OCI-LY1 (cell line): ENCODE measurements at regions not wholly inside any gene's neighbourhood (a gene's known extent, or its start where the extent isn't known, plus 50 kb on each side); places are given as distances from the start of the nearest gene placed in this dataset.

Source experiments
- H2AFZ ChIP-seq: fragments of 200-600 bp; sonication (generic), shearing (Covaris generic); 2 replicates; pipeline ENCODE4 v1.6.0; 2014; ENCODE audit warnings: antibody characterized with exemption, mild to moderate bottlenecking, low read length
- H3F3A ChIP-seq: fragments of 200-600 bp; sonication (generic), shearing (Covaris generic); 2 replicates; pipeline ENCODE4 v1.6.0; 2014; ENCODE audit warnings: mild to moderate bottlenecking, antibody characterized with exemption, low read length, moderate library complexity; ENCODE audit not compliant: insufficient read depth
- H3K27ac ChIP-seq: fragments of 200-600 bp; sonication (generic); 2 replicates; pipeline ENCODE4 v1.5.1; 2014; ENCODE audit warnings: low read length, mixed run types, mild to moderate bottlenecking, low read depth; ENCODE audit not compliant: poor library complexity, severe bottlenecking
- H3K27me3 ChIP-seq: fragments of 200-600 bp; sonication (generic); 2 replicates; pipeline ENCODE4 v1.6.0; 2014; ENCODE audit warnings: antibody characterized with exemption, mild to moderate bottlenecking, low read length, moderate library complexity; ENCODE audit not compliant: insufficient read depth
- H3K36me3 ChIP-seq: fragments of 200-600 bp; sonication (generic); 2 replicates; pipeline ENCODE4 v1.6.1; 2014; ENCODE audit warnings: mild to moderate bottlenecking, antibody characterized with exemption, low read length, moderate library complexity, mixed read lengths; ENCODE audit not compliant: insufficient read depth
- H3K4me1 ChIP-seq: fragments of 200-600 bp; sonication (generic); 2 replicates; pipeline ENCODE4 v1.5.1; 2014; ENCODE audit warnings: mild to moderate bottlenecking, low read length, moderate library complexity; ENCODE audit not compliant: insufficient read depth, severe bottlenecking
- H3K4me2 ChIP-seq: fragments of 200-600 bp; sonication (generic), shearing (Covaris generic); 2 replicates; pipeline ENCODE4 v1.6.1; 2014; ENCODE audit warnings: low read length
- H3K4me3 ChIP-seq: fragments of 200-600 bp; sonication (generic); 2 replicates; pipeline ENCODE4 v1.5.1; 2014; ENCODE audit warnings: low read length, low read depth, mild to moderate bottlenecking, mixed read lengths; ENCODE audit not compliant: poor library complexity, severe bottlenecking
- H3K79me2 ChIP-seq: fragments of 200-600 bp; shearing (Covaris generic); 2 replicates; pipeline ENCODE4 v1.6.1; 2016; ENCODE audit warnings: mixed run types, low read length, mixed read lengths; ENCODE audit not compliant: insufficient read depth
- H3K9ac ChIP-seq: fragments of 200-600 bp; sonication (generic), shearing (Covaris generic); 2 replicates; pipeline ENCODE4 v1.6.1; 2014; ENCODE audit warnings: mild to moderate bottlenecking, low read length, mixed read lengths
- H3K9me2 ChIP-seq: fragments of 200-600 bp; sonication (generic), shearing (Covaris generic); 2 replicates; pipeline ENCODE4 v1.6.1; 2014; ENCODE audit warnings: low read depth, mild to moderate bottlenecking, low read length, mixed read lengths
- H3K9me3 ChIP-seq: fragments of 200-600 bp; shearing (Covaris generic); 2 replicates; pipeline ENCODE4 v1.6.1; 2014; ENCODE audit warnings: low read length, mixed read lengths
- H4K20me1 ChIP-seq: fragments of 200-600 bp; sonication (generic), shearing (Covaris generic); 2 replicates; pipeline ENCODE4 v1.6.0; 2016; ENCODE audit warnings: mild to moderate bottlenecking, low read length; ENCODE audit not compliant: insufficient read depth
- EZH2 ChIP-seq: fragments of 200-600 bp; sonication (generic), shearing (Covaris generic); IDR thresholded peaks from 2 replicates; pipeline ENCODE4 v1.8.0; 2017; ENCODE audit warnings: borderline replicate concordance, mixed run types, mild to moderate bottlenecking, antibody characterized with exemption, low read length, moderate library complexity, mixed read lengths
- TF ChIP-seq, protein P1 (sequence below): fragments of 200-600 bp; sonication (generic), shearing (Covaris generic); IDR thresholded peaks from 2 replicates; pipeline ENCODE4 v1.5.1; 2017; ENCODE audit warnings: mild to moderate bottlenecking, antibody characterized with exemption, low read length, moderate library complexity, mixed read lengths

DNA sequence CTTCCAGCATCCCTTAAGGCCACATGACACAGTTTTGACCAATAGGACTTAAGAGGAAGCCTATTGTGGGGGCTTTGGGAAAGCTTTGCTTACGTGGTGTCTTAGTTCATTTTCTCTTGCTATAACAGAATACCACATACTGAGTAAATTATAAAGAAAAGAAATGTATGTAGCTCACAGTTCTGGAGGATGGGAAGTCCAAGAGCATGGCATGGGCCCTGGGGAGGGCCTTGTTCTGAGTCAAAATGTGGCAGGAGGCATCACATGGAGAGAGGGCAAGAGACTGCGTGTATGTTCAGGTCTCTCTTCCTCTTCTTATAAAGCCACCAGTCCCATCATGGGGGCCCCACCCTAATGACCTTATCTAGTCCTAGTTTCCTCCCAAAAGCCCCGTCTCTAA is 68.6 kb upstream of the CPEB4 start:
- peak overlapping the region; percentile 99 for H3K27ac ChIP-seq
- H4K20me1 ChIP-seq: no peaks in the 10 kb centered on the region
- TF ChIP-seq, protein P1, sequence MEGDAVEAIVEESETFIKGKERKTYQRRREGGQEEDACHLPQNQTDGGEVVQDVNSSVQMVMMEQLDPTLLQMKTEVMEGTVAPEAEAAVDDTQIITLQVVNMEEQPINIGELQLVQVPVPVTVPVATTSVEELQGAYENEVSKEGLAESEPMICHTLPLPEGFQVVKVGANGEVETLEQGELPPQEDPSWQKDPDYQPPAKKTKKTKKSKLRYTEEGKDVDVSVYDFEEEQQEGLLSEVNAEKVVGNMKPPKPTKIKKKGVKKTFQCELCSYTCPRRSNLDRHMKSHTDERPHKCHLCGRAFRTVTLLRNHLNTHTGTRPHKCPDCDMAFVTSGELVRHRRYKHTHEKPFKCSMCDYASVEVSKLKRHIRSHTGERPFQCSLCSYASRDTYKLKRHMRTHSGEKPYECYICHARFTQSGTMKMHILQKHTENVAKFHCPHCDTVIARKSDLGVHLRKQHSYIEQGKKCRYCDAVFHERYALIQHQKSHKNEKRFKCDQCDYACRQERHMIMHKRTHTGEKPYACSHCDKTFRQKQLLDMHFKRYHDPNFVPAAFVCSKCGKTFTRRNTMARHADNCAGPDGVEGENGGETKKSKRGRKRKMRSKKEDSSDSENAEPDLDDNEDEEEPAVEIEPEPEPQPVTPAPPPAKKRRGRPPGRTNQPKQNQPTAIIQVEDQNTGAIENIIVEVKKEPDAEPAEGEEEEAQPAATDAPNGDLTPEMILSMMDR: no peak
- TF ChIP-seq EZH2: no peak
- H3K4me2 ChIP-seq: no peak overlapping the region
- H3K4me3 ChIP-seq: no peak overlapping the region
- H3K4me1 ChIP-seq: peaks cover 95% of the 10 kb centered on the region
- H3K36me3 ChIP-seq: no peaks in the 10 kb centered on the region
- peaks cover 6% of the 10 kb centered on the region; the same call in 1 of the 2 replicates for H3K9me3 ChIP-seq
- H2AFZ ChIP-seq: no peak overlapping the region
- no peaks in the 10 kb centered on the region for H3K9me2 ChIP-seq
- H3K9ac ChIP-seq: no peak overlapping the region
- no peaks in the 10 kb centered on the region for H3K27me3 ChIP-seq
- no peaks in the 10 kb centered on the region for H3K79me2 ChIP-seq
- 0 out of 2 replicates have a peak, but pooled peaks cover 13% of the 10 kb centered on the region for H3F3A ChIP-seq

DNA sequence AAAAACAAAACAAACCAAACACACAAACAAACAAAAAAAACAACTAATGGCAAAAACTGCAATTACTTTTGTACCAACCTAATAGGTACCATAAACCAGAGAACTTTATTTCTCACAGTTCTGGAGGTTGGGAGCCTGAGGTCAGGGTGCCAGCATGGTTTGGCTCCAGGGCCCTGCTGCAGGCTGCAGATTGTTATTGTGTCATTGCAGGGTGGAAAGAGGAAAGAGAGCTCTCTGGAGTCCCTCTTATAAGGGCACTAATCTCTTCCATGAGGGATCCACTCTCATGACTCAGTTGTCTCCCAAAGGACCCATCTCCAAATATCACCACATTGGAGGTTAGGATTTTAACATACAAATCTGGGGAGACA is 64.9 kb upstream of the CPEB4 start:
- Histone ChIP-seq H3K27me3 (no peaks in the 10 kb centered on the region), H3K27ac (peak overlapping the region; percentile 99), H3K36me3 (peaks cover 5% of the 10 kb centered on the region), H3F3A (0 out of 2 replicates have a peak, but pooled peaks cover 13% of the 10 kb centered on the region), H3K9me2 (no peaks in the 10 kb centered on the region), H3K4me1 (peaks cover 91% of the 10 kb centered on the region), H3K9ac (peak overlapping the region; percentile 56; the same call in 1 of the 2 replicates), H3K4me2 (peak overlapping the region; percentile 32), H3K9me3 (peaks cover 6% of the 10 kb centered on the region; the same call in 1 of the 2 replicates), H3K4me3 (no peak overlapping the region), H2AFZ (no peak overlapping the region), H4K20me1 (no peaks in the 10 kb centered on the region), H3K79me2 (no peaks in the 10 kb centered on the region)
- TF ChIP-seq EZH2: no peak
- TF ChIP-seq, protein P1: no peak

DNA sequence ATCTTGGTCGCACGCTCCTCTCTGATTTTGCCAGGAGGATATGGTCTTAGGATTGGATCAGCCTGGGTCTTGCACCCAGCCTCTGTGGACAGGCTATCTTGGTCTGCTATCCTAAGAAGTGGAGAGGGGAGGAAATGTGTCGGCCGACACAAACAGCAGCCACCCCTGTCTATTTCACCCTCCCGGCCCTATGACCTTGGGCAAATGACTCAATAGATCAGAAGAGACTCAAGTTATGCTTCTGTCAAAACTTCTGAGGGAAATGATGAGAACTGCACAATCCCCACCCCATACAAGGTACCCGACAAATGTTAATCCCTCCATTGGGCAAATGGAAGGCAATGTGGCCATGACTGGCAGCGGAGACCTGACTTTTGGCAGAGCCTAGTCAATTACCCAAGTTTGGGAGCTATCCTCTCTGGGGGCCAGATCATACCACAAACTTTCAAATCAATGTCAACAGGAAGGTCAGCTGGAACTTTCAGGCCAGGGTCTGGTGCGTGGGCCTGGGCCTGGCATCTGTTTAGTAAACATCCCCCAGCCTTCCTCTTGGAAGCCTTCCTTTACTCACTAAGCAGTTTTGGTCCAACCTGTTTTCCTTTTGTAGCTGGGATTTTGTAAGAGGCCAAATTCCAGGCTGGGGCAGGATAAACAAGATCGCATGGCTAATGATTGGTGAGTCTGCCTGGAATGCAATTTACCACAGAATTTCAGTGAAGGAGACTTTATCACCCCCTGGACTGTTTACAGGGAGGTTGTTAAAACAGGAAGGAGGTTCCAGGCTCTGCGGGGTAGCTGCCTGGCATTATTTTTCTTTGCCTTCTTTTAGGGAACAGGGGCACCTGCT is 64.2 kb upstream of the CPEB4 start:
- Histone ChIP-seq H3K79me2 (no peaks in the 10 kb centered on the region), H3K4me1 (peaks cover 91% of the 10 kb centered on the region), H3K36me3 (peaks cover 10% of the 10 kb centered on the region), H3K9me3 (peaks cover 8% of the 10 kb centered on the region; the same call in 1 of the 2 replicates), H3K4me2 (peak overlapping the region; percentile 32), H4K20me1 (no peaks in the 10 kb centered on the region), H2AFZ (no peak overlapping the region), H3K27me3 (no peaks in the 10 kb centered on the region), H3K9ac (peak overlapping the region; percentile 56), H3F3A (0 out of 2 replicates have a peak, but pooled peaks cover 13% of the 10 kb centered on the region), H3K27ac (peak overlapping the region; percentile 99), H3K4me3 (no peak overlapping the region), H3K9me2 (no peaks in the 10 kb centered on the region)
- no peak for TF ChIP-seq EZH2
- TF ChIP-seq, protein P1: no peak
